GM19452 (cell line): ENCODE measurements at regions not wholly inside any gene's neighbourhood (a gene's known extent, or its start where the extent isn't known, plus 50 kb on each side); places are given as distances from the start of the nearest gene placed in this dataset.

Experiments
- ATAC-seq: cut with Tn5 transposase; IDR thresholded peaks from one replicate; pipeline ENCODE4 v1.9.1; 2021; ENCODE audit not compliant: unreplicated experiment

GRCh38 chrX:9147726-9148125 is 113.8 kb upstream of the FAM9B start:
- ATAC-seq: no peak

- no peak for ATAC-seq
These were observed 114.9 kb upstream of the FAM9B start for GRCh38 chrX:9148615-9149399.

- no peak for ATAC-seq
These were observed 115.7 kb upstream of the FAM9B start for GRCh38 chrX:9149501-9150245.

- ATAC-seq: no peak
These were observed 117.9 kb upstream of the FAM9B start for GRCh38 chrX:9151772-9152307.

- no peak for ATAC-seq
These were observed 119.4 kb upstream of the FAM9B start for GRCh38 chrX:9153300-9153699.

GRCh38 chrX:9158611-9159010 is 124.7 kb upstream of the FAM9B start:
- no peak for ATAC-seq

- ATAC-seq: no peak
These were observed 126.9 kb upstream of the FAM9B start for GRCh38 chrX:9160698-9161329.

- ATAC-seq: no peak
These were observed 128.8 kb upstream of the FAM9B start for GRCh38 chrX:9162698-9163097.

- no peak for ATAC-seq
These were observed 129.3 kb upstream of the FAM9B start for GRCh38 chrX:9163214-9163709.

GRCh38 chrX:9164086-9164485 is 130.2 kb upstream of the FAM9B start:
- no peak for ATAC-seq

- ATAC-seq: no peak
These were observed 130.9 kb upstream of the FAM9B start for GRCh38 chrX:9164533-9165426.

- ATAC-seq: no peak
These were observed 132.6 kb upstream of the FAM9B start for GRCh38 chrX:9166584-9166944.

- ATAC-seq: no peak
These were observed 138.0 kb upstream of the FAM9B start for GRCh38 chrX:9171841-9172463.

- no peak for ATAC-seq
These were observed 138.5 kb upstream of the FAM9B start for GRCh38 chrX:9172464-9172850.

GRCh38 chrX:9180623-9181022 is 146.7 kb upstream of the FAM9B start:
- no peak for ATAC-seq

- no peak for ATAC-seq
These were observed 148.1 kb upstream of the FAM9B start for GRCh38 chrX:9182041-9182440.

GRCh38 chrX:9183481-9183880 is 149.6 kb upstream of the FAM9B start:
- no peak for ATAC-seq

- no peak for ATAC-seq
These were observed 150.3 kb upstream of the FAM9B start for GRCh38 chrX:9184211-9184610.

GRCh38 chrX:9188117-9188516 is 154.2 kb upstream of the FAM9B start:
- no peak for ATAC-seq

- ATAC-seq: no peak
These were observed 155.4 kb upstream of the FAM9B start for GRCh38 chrX:9189286-9189685.
